WTC11 (cell line): ENCODE measurements at regions not wholly inside any gene's neighbourhood (a gene's known extent, or its start where the extent isn't known, plus 50 kb on each side); places are given as distances from the start of the nearest gene placed in this dataset.

Experiments used
- ATAC-seq: fragments of 200-7000 bp; cut with Tn5 transposase; 2 replicates; pipeline ENCODE4 v1.10.0; 2021; ENCODE audit warnings: mild to moderate bottlenecking, moderate library complexity
- CTCF ChIA-PET: fragments of 300-600 bp; sonication (Branson Sonifier 250); formaldehyde crosslinking; loops from one replicate; lab custom pipeline; 2021; ENCODE audit warnings: antibody characterized with exemption; lab: Charles Lee
- POLR2A ChIA-PET: fragments of 350-600 bp; sonication (Branson Sonifier 250); formaldehyde crosslinking; loops from one replicate; lab custom pipeline; 2021; ENCODE audit warnings: antibody characterized with exemption; lab: Charles Lee
- DNase-seq: peaks from one replicate; pipeline ENCODE4 v3.0.0; 2021; ENCODE audit warnings: low spot score
- H3K27ac Mint-ChIP-seq: 2 replicates; pipeline ENCODE4 v1.8.0; 2021; ENCODE audit warnings: mixed read lengths
- H3K27me3 Mint-ChIP-seq: 2 replicates; pipeline ENCODE4 v1.8.0; 2021; ENCODE audit warnings: low read depth, mild to moderate bottlenecking, moderate library complexity, mixed read lengths
- H3K36me3 Mint-ChIP-seq: 2 replicates; pipeline ENCODE4 v1.8.0; 2021; ENCODE audit warnings: mixed read lengths
- H3K4me1 Mint-ChIP-seq: 2 replicates; pipeline ENCODE4 v1.8.0; 2022; ENCODE audit warnings: mixed read lengths
- H3K4me3 Mint-ChIP-seq: 2 replicates; pipeline ENCODE4 v1.8.0; 2021; ENCODE audit warnings: mild to moderate bottlenecking, moderate library complexity, mixed read lengths
- H3K9me3 Mint-ChIP-seq: 2 replicates; pipeline ENCODE4 v1.8.0; 2021; ENCODE audit warnings: mixed read lengths
- AFF4 ChIP-seq: sonication (generic); formaldehyde crosslinking; IDR thresholded peaks from 2 replicates; pipeline ENCODE4 v1.8.1; 2023; ENCODE audit warnings: mild to moderate bottlenecking, missing genetic modification reagents, borderline replicate concordance
- ATF6 ChIP-seq: sonication (generic); formaldehyde crosslinking; IDR thresholded peaks from 2 replicates; pipeline ENCODE4 v1.8.1; 2023; ENCODE audit warnings: mild to moderate bottlenecking, missing genetic modification reagents
- CBFB ChIP-seq: sonication (generic); formaldehyde crosslinking; IDR thresholded peaks from 2 replicates; pipeline ENCODE4 v1.8.1; 2022; ENCODE audit warnings: mild to moderate bottlenecking, low read depth, missing genetic modification reagents
- E2F5 ChIP-seq: sonication (generic); formaldehyde crosslinking; IDR thresholded peaks from 2 replicates; pipeline ENCODE4 v1.8.1; 2022; ENCODE audit warnings: mild to moderate bottlenecking, moderate library complexity, missing genetic modification reagents
- HMGA2 ChIP-seq: fragments of 250-450 bp; sonication (Bioruptor Pico); IDR thresholded peaks from 2 replicates; pipeline ENCODE4 v1.4.0; 2021; ENCODE audit warnings: mild to moderate bottlenecking, moderate library complexity
- IRF2 ChIP-seq: sonication (generic); formaldehyde crosslinking; IDR thresholded peaks from 2 replicates; pipeline ENCODE4 v1.8.0; 2022; ENCODE audit warnings: low read depth, missing genetic modification reagents, borderline replicate concordance
- JAZF1 ChIP-seq: fragments of 250-450 bp; sonication (Bioruptor Pico); IDR thresholded peaks from 2 replicates; pipeline ENCODE4 v1.9.0; 2021; ENCODE audit warnings: moderate library complexity, mild to moderate bottlenecking, inconsistent platforms
- MLX ChIP-seq: sonication (generic); formaldehyde crosslinking; IDR thresholded peaks from 2 replicates; pipeline ENCODE4 v1.8.1; 2023; ENCODE audit warnings: mild to moderate bottlenecking, missing genetic modification reagents, moderate library complexity
- NFE2L1 ChIP-seq: sonication (generic); formaldehyde crosslinking; IDR thresholded peaks from 2 replicates; pipeline ENCODE4 v1.8.1; 2023; ENCODE audit warnings: missing genetic modification reagents
- PREB ChIP-seq: sonication (generic); formaldehyde crosslinking; IDR thresholded peaks from 2 replicates; pipeline ENCODE4 v1.8.1; 2022; ENCODE audit warnings: mild to moderate bottlenecking, missing genetic modification reagents, moderate library complexity, borderline replicate concordance
- PRRX2 ChIP-seq: fragments of 250-450 bp; sonication (Bioruptor Pico); IDR thresholded peaks from 2 replicates; pipeline ENCODE4 v1.8.0; 2021; ENCODE audit warnings: mild to moderate bottlenecking
- RORB ChIP-seq: fragments of 250-450 bp; sonication (Bioruptor Pico); IDR thresholded peaks from 2 replicates; pipeline ENCODE4 v1.9.0; 2021; ENCODE audit warnings: mild to moderate bottlenecking
- SMAD3 ChIP-seq: sonication (generic); formaldehyde crosslinking; IDR thresholded peaks from 2 replicates; pipeline ENCODE4 v1.8.0; 2022; ENCODE audit warnings: missing genetic modification reagents, mild to moderate bottlenecking, borderline replicate concordance
- SOX15 ChIP-seq: fragments of 250-450 bp; sonication (Bioruptor Pico); IDR thresholded peaks from 2 replicates; pipeline ENCODE4 v1.9.0; 2021; ENCODE audit warnings: mild to moderate bottlenecking
- USF2 ChIP-seq: sonication (generic); formaldehyde crosslinking; IDR thresholded peaks from 2 replicates; pipeline ENCODE4 v1.8.1; 2023; ENCODE audit warnings: mild to moderate bottlenecking, missing genetic modification reagents, moderate library complexity
- ZNF219 ChIP-seq: sonication (generic); formaldehyde crosslinking; IDR thresholded peaks from 2 replicates; pipeline ENCODE4 v1.8.0; 2023; ENCODE audit warnings: missing genetic modification reagents, mild to moderate bottlenecking, borderline replicate concordance
- ZNF281 ChIP-seq: sonication (generic); formaldehyde crosslinking; IDR thresholded peaks from 2 replicates; pipeline ENCODE4 v1.8.0; 2023; ENCODE audit warnings: mild to moderate bottlenecking, missing genetic modification reagents
- ZNF317 ChIP-seq: sonication (generic); formaldehyde crosslinking; IDR thresholded peaks from 2 replicates; pipeline ENCODE4 v1.8.1; 2023; ENCODE audit warnings: low read depth, mild to moderate bottlenecking, moderate library complexity, missing genetic modification reagents, borderline replicate concordance
- ZNF416 ChIP-seq: fragments of 250-450 bp; sonication (Bioruptor Pico); IDR thresholded peaks from 2 replicates; pipeline ENCODE4 v1.9.0; 2021; ENCODE audit warnings: mild to moderate bottlenecking, inconsistent platforms
- ZSCAN18 ChIP-seq: fragments of 250-450 bp; sonication (Bioruptor Pico); IDR thresholded peaks from 2 replicates; pipeline ENCODE4 v2.1.2; 2022; ENCODE audit warnings: mild to moderate bottlenecking, moderate library complexity

GRCh38 chr7:16174253-16174652 is 247.1 kb downstream of the CRPPA start (continued):
- no peak for TF ChIP-seq E2F5 (CRISPR knock-in tag)
- TF ChIP-seq, all 79 proteins: peak for 0

- peaks cover 20% of the 10 kb centered on the region for H3K9me3 Mint-ChIP-seq
- H3K27ac Mint-ChIP-seq: no peak overlapping the region
- no peaks in the 10 kb centered on the region for H3K4me1 Mint-ChIP-seq
- TF ChIP-seq HMGA2 (CRISPR knock-in tag) (no peak), ZSCAN18 (no peak), ZNF219 (CRISPR knock-in tag) (no peak), JAZF1 (no peak), CBFB (CRISPR knock-in tag) (no peak), NFE2L1 (CRISPR knock-in tag) (no peak)
- peaks cover 15% of the 10 kb centered on the region for H3K36me3 Mint-ChIP-seq
- POLR2A ChIA-PET: no interaction called here
- ATAC-seq (no peak), DNase-seq (no peak)
- CTCF ChIA-PET: no interaction called here
- H3K27me3 Mint-ChIP-seq: no peaks in the 10 kb centered on the region; the same call in 1 of the 2 replicates
- H3K4me3 Mint-ChIP-seq: no peak overlapping the region
These were observed 249.0 kb downstream of the CRPPA start for GRCh38 chr7:16172366-16172765.

GRCh38 chr7:16171928-16172327 is 249.4 kb downstream of the CRPPA start:
- CTCF ChIA-PET: no interaction called here
- H3K4me3 Mint-ChIP-seq: no peak overlapping the region
- no peaks in the 10 kb centered on the region for H3K4me1 Mint-ChIP-seq
- POLR2A ChIA-PET: no interaction called here
- H3K27me3 Mint-ChIP-seq: no peaks in the 10 kb centered on the region; the same call in 1 of the 2 replicates
- peaks cover 15% of the 10 kb centered on the region for H3K36me3 Mint-ChIP-seq
- H3K27ac Mint-ChIP-seq: no peak overlapping the region
- DNase-seq (no peak), ATAC-seq (no peak)
- peaks cover 20% of the 10 kb centered on the region for H3K9me3 Mint-ChIP-seq
- TF ChIP-seq PRRX2 (CRISPR knock-in tag) (no peak), RORB (no peak), USF2 (CRISPR knock-in tag) (no peak), MLX (no peak), AFF4 (CRISPR knock-in tag) (no peak), PREB (CRISPR knock-in tag) (no peak), ATF6 (no peak), NFE2L1 (CRISPR knock-in tag) (no peak), ZNF416 (CRISPR knock-in tag) (no peak), IRF2 (CRISPR knock-in tag) (no peak), SMAD3 (CRISPR knock-in tag) (no peak), ZNF281 (no peak), ZNF317 (CRISPR knock-in tag) (no peak), SOX15 (no peak), ZNF219 (CRISPR knock-in tag) (no peak)
